Choroid plexus epithelial cell (primary cell): ENCODE measurements at regions not wholly inside any gene's neighbourhood (a gene's known extent, or its start where the extent isn't known, plus 50 kb on each side); places are given as distances from the start of the nearest gene placed in this dataset.

ENCODE experiments used
- DNase-seq: peaks from one replicate; pipeline ENCODE4 v3.0.0-alpha.2; 2010; ENCODE audit warnings: low read depth
- H3K4me3 ChIP-seq: 2 replicates; pipeline ENCODE4 v1.5.1; 2011; ENCODE audit warnings: low read depth, mild to moderate bottlenecking, control low read depth, low read length, moderate library complexity
- TF ChIP-seq, protein P1 (sequence below): conservative IDR thresholded peaks from 2 replicates; pipeline ENCODE4 v1.5.1; 2011; ENCODE audit warnings: low read depth, mild to moderate bottlenecking, control low read depth, inconsistent platforms, low read length, moderate library complexity

DNA sequence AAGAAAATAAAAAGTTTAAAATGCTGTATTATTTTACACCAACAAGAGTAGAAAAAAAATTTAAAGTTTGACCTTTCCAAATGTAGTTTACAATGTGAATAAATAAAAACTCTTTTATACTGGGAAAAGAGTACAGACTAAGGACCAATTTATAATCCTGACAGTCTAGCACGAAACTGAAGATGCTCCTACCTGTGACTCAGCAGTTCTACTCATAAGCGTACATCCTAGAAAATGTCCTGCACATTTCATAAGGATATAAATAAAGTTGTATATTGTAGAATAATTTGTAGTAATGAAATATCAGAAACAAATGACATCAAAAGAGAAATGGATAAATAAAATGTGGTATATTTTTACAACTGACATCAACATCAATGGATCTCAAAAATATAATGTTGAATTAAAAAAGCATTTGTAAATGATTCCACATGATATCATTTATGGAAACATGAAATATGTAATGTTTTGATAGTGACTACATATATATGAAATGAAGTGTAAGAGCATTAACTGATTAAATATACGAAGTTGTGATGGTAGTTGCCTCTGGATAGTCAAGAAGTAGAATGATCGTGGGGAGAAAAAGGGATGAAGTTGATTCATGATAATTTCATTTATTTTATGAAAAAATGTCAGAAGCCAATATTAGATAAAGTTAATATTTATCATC is 161.3 kb upstream of the CBLB start:
- H3K4me3 ChIP-seq: no peak overlapping the region
- TF ChIP-seq, protein P1, sequence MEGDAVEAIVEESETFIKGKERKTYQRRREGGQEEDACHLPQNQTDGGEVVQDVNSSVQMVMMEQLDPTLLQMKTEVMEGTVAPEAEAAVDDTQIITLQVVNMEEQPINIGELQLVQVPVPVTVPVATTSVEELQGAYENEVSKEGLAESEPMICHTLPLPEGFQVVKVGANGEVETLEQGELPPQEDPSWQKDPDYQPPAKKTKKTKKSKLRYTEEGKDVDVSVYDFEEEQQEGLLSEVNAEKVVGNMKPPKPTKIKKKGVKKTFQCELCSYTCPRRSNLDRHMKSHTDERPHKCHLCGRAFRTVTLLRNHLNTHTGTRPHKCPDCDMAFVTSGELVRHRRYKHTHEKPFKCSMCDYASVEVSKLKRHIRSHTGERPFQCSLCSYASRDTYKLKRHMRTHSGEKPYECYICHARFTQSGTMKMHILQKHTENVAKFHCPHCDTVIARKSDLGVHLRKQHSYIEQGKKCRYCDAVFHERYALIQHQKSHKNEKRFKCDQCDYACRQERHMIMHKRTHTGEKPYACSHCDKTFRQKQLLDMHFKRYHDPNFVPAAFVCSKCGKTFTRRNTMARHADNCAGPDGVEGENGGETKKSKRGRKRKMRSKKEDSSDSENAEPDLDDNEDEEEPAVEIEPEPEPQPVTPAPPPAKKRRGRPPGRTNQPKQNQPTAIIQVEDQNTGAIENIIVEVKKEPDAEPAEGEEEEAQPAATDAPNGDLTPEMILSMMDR: no peak
- DNase-seq: peak; percentile 26

- peak; percentile 68 for DNase-seq
- no peak overlapping the region for H3K4me3 ChIP-seq
- TF ChIP-seq, protein P1: no peak
Observed at GRCh38 chr3:106030627-106030963, 161.8 kb upstream of the CBLB start.

- H3K4me3 ChIP-seq: no peak overlapping the region
- TF ChIP-seq, protein P1: no peak
- no peak for DNase-seq
Observed at GRCh38 chr3:106032479-106032878, 163.7 kb upstream of the CBLB start.

DNA sequence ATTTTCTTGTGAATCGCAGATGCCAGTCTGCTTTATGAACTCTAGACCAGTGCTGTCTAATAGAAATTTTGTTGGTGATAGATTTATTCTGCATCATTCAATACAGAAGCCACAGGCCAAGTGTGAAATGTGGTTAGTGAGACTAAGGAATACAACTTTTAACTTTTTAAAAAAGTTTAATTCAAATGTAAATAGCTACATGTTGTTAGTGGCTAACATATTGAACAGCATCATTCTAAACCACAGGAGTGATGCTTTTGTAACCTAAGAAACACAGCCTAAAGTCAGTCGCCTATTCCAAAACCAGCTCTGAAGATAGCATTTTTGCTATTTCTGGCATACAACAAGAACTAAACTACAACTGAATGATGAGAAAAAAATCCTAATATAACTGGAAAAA is 164.8 kb upstream of the CBLB start:
- TF ChIP-seq, protein P1: no peak
- no peak for DNase-seq
- no peak overlapping the region for H3K4me3 ChIP-seq

DNA sequence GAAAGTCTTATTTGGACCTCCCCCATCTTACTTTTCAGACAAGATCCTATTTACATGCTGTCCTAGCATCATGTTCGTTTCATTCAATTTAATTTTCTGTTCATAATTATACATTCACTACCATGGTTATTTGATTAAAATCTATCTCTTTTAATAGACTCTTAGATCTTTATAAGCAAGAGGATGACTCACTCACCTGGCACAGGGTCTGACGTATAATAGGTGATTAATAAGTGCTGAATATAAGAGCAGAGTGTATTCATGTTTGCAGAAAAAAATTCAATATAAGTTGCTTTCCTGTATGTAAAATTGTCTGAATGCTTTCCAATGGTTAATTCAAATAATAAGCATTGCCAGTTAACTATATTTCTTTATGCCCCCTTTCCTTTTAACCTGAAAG is 165.5 kb upstream of the CBLB start:
- TF ChIP-seq, protein P1: no peak
- DNase-seq: no peak
- H3K4me3 ChIP-seq: no peak overlapping the region

DNA sequence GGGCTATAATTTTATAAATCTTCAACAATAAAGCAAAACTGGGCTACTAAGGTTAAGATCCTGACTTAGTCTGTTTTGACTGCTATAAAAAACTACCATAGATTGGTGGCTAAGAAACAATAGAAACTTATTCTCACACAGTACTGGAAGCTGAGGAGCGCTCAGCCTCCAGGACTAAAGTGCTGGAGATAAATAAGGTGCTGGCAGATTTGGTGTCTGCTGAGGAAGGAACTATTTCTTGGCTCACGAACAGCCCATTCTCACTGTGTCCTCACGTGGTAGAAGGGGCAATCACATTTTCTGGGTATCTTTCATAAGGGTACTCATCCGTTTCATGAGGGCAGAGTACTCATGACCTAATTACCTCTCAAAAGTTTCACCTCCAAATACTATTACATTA is 166.8 kb upstream of the CBLB start:
- H3K4me3 ChIP-seq: no peak overlapping the region
- no peak for DNase-seq
- TF ChIP-seq, protein P1: no peak

- TF ChIP-seq, protein P1: no peak
Observed at GRCh38 chr3:106036696-106037095, 167.9 kb upstream of the CBLB start.

More at GRCh38 chr3:106036696-106037095, 167.9 kb upstream of the CBLB start:
- no peak overlapping the region for H3K4me3 ChIP-seq
- no peak for DNase-seq
